Endothelial cell of umbilical vein (primary cell): ENCODE measurements at regions not wholly inside any gene's neighbourhood (a gene's known extent, or its start where the extent isn't known, plus 50 kb on each side); places are given as distances from the start of the nearest gene placed in this dataset.

Experiments used
- BruUV-seq: library from RNA; stranded (reverse); fragments of 400-500 nt; replicated peaks from 2 replicates; lab custom pipeline; 2021; lab: Mats Ljungman, UMichigan
- CTCF ChIA-PET: fragments of 300-600, 350-600 bp; sonication (Branson Sonifier 250); formaldehyde crosslinking; loops from one replicate; lab custom pipeline; 2021; ENCODE audit warnings: antibody characterized with exemption, inconsistent platforms; lab: Charles Lee
- POLR2A ChIA-PET: fragments of 300-600, 350-600 bp; sonication (Branson Sonifier 250); formaldehyde crosslinking; loops from one replicate; lab custom pipeline; 2021; ENCODE audit warnings: antibody characterized with exemption, inconsistent platforms; lab: Charles Lee
- DNase-seq: peaks from one replicate; pipeline ENCODE4 v3.0.0-alpha.2; 2011; ENCODE audit warnings: low read depth, low spot score
- FAIRE-seq: peaks from 2 replicates; lab custom pipeline; 2011; peaks lifted over from hg19 to GRCh38; lab: Jason Lieb, UNC
- H2AFZ ChIP-seq: 2 replicates; pipeline ENCODE4 v1.6.0; 2012; ENCODE audit warnings: low read depth, low read length, control low read depth, inconsistent platforms
- H3K27ac ChIP-seq: 2 replicates; pipeline ENCODE4 v1.5.1; 2011; ENCODE audit warnings: low read depth, mild to moderate bottlenecking, control low read depth, low read length, moderate library complexity; ENCODE audit not compliant: insufficient read depth
- H3K27me3 ChIP-seq, 2 experiments: 2 replicates each; pipeline versions ENCODE4 v1.6.0 to v1.6.1; 2011; ENCODE audit warnings: low read length in 2 of 2, mixed read lengths in 1 of 2; ENCODE audit not compliant: control insufficient read depth in 2 of 2, insufficient read depth in 2 of 2
- H3K36me3 ChIP-seq, 2 experiments: 2 replicates in 1 of 2; 3 replicates in 1 of 2; pipeline ENCODE4 v1.5.1; 2011; ENCODE audit warnings: low read length in 2 of 2, mild to moderate bottlenecking in 1 of 2, moderate library complexity in 1 of 2; ENCODE audit not compliant: control insufficient read depth in 2 of 2, insufficient read depth in 2 of 2; ENCODE audit errors: extremely low read depth in 1 of 2
- H3K4me1 ChIP-seq: 3 replicates; pipeline ENCODE4 v1.5.1; 2011; ENCODE audit warnings: mild to moderate bottlenecking, low read length; ENCODE audit not compliant: control insufficient read depth, insufficient read depth; ENCODE audit errors: extremely low read depth
- H3K4me2 ChIP-seq: 2 replicates; pipeline ENCODE4 v1.6.1; 2011; ENCODE audit warnings: low read length, control low read depth, mixed read lengths; ENCODE audit not compliant: insufficient read depth
- H3K4me3 ChIP-seq, 3 experiments: fragments of 200-600 bp in 1 of 3; sonication (generic), shearing (Covaris generic) in 1 of 3; replicated peaks in 1 of 3; 2 replicates each; pipeline ENCODE4 v1.5.1; 2011 to 2016; ENCODE audit warnings: control low read depth in 3 of 3, low read length in 3 of 3, mild to moderate bottlenecking in 2 of 3, inconsistent platforms in 1 of 3, low read depth in 1 of 3, moderate library complexity in 1 of 3; ENCODE audit not compliant: insufficient read depth in 1 of 3
- H3K79me2 ChIP-seq: 2 replicates; pipeline ENCODE4 v1.6.0; 2012; ENCODE audit warnings: low read length, inconsistent platforms; ENCODE audit not compliant: control insufficient read depth, insufficient read depth
- H3K9ac ChIP-seq: replicated peaks from 2 replicates; pipeline ENCODE3; 2011; ENCODE audit warnings: low read length, control low read depth; ENCODE audit not compliant: insufficient read depth; ENCODE audit errors: extremely low read depth
- H3K9me1 ChIP-seq: replicated peaks from 3 replicates; pipeline ENCODE4 v1.6.0; 2011; ENCODE audit warnings: mild to moderate bottlenecking, low read length; ENCODE audit not compliant: control insufficient read depth, insufficient read depth; ENCODE audit errors: extremely low read depth
- H3K9me3 ChIP-seq: replicated peaks from 2 replicates; pipeline ENCODE4 v1.5.1; 2012; ENCODE audit warnings: low read length, inconsistent platforms; ENCODE audit not compliant: control insufficient read depth, insufficient read depth
- H4K20me1 ChIP-seq: replicated peaks from 2 replicates; pipeline ENCODE3; 2011; ENCODE audit warnings: mild to moderate bottlenecking, low read length; ENCODE audit not compliant: control insufficient read depth, insufficient read depth; ENCODE audit errors: extremely low read depth
- CTCF ChIP-seq, 2 donors: IDR thresholded peaks; 1 replicate in 1 of 2; 2 replicates in 1 of 2; pipeline ENCODE4 v1.5.1; 2011; ENCODE audit warnings: low read length in 2 of 2, mild to moderate bottlenecking in 2 of 2, moderate library complexity in 2 of 2, control low read depth in 1 of 2, inconsistent platforms in 1 of 2, low read depth in 1 of 2; ENCODE audit not compliant: insufficient read depth in 1 of 2; ENCODE audit errors: extremely low read depth in 1 of 2
- EZH2 ChIP-seq: IDR thresholded peaks from 2 replicates; pipeline ENCODE4 v1.6.1; 2012; ENCODE audit warnings: borderline replicate concordance, low read depth, mild to moderate bottlenecking, moderate library complexity, low read length, inconsistent platforms; ENCODE audit not compliant: severe bottlenecking
- FOS ChIP-seq: IDR thresholded peaks from 2 replicates; pipeline ENCODE4 v1.6.1; 2011; ENCODE audit warnings: mild to moderate bottlenecking, low read length, moderate library complexity, borderline replicate concordance; ENCODE audit not compliant: insufficient read depth
- GATA2 ChIP-seq: IDR thresholded peaks from 2 replicates; pipeline ENCODE4 v1.7.0; 2011; ENCODE audit warnings: low read depth, mild to moderate bottlenecking, moderate library complexity, mixed read lengths, low read length; ENCODE audit not compliant: insufficient read length, insufficient read depth
- JUN ChIP-seq: IDR thresholded peaks from 2 replicates; pipeline ENCODE4 v1.6.1; 2011; ENCODE audit warnings: borderline replicate concordance, low read depth; ENCODE audit not compliant: insufficient read length, insufficient read depth
- MAX ChIP-seq: IDR thresholded peaks from 2 replicates; pipeline ENCODE4 v1.6.1; 2011; ENCODE audit not compliant: insufficient read depth, insufficient read length
- MYC ChIP-seq: IDR thresholded peaks from one replicate; pipeline ENCODE4 v1.6.1; 2011; ENCODE audit warnings: mild to moderate bottlenecking, low read depth, low read length
- POLR2A ChIP-seq: IDR thresholded peaks from 2 replicates; pipeline ENCODE4 v1.6.1; 2012; ENCODE audit warnings: low read depth, mild to moderate bottlenecking, control low read depth, low read length
- POLR2AphosphoS5 ChIP-seq: IDR thresholded peaks from 2 replicates; pipeline ENCODE4 v1.6.1; 2012; ENCODE audit warnings: low read depth, mild to moderate bottlenecking, control low read depth, low read length, moderate library complexity; ENCODE audit not compliant: insufficient read depth
- dilution Hi-C: fragments of 300-500 bp; cut with MboI; formaldehyde crosslinking; loops from one replicate; pipeline ENCODE4 v1.15.0; 2019; ENCODE audit warnings: low sequenced_read_pairs; ENCODE audit not compliant: extremely low pct_ligation_motif_present
- intact Hi-C: fragments of 100-400 bp; cut with micrococcal nuclease; formaldehyde crosslinking; loops from one replicate; pipeline ENCODE4 v1.10.0; 2022

GRCh38 chr20:61031101-61031830 lies 220.8 kb upstream of the CDH4 start:
- Histone ChIP-seq H3K27ac (no peak overlapping the region), H3K9me1 (no peaks in the 10 kb centered on the region), H3K4me1 (no peaks in the 10 kb centered on the region), H3K27me3 (no peaks in the 10 kb centered on the region), H4K20me1 (no peaks in the 10 kb centered on the region), H2AFZ (no peak overlapping the region), H3K4me2 (no peak overlapping the region), H3K36me3 (no peaks in the 10 kb centered on the region), H3K9me3 (peaks cover 4% of the 10 kb centered on the region), H3K9ac (no peak overlapping the region), H3K4me3 (no peak overlapping the region), H3K79me2 (no peaks in the 10 kb centered on the region)
- dilution Hi-C loops (no loop called here), intact Hi-C loops (no loop called here)
- CTCF ChIA-PET: no interaction called here
- DNase-seq (no peak), FAIRE-seq (no peak)
- POLR2A ChIA-PET: no interaction called here
- BruUV-seq: no TSS peak
- TF ChIP-seq JUN: no peak
- no peak for TF ChIP-seq GATA2
- TF ChIP-seq MYC: no peak
- no peak for TF ChIP-seq POLR2A
- no peak for TF ChIP-seq FOS
- no peak for TF ChIP-seq CTCF (IDR thresholded peaks at IDR 0.05; ENCODE audit: extremely low read depth in 1 of 2, insufficient read depth in 1 of 2, low read depth in 1 of 2, low read length in 2 of 2)
- TF ChIP-seq EZH2: no peak
- no peak for TF ChIP-seq POLR2AphosphoS5
- no peak for TF ChIP-seq MAX
